Gastroesophageal sphincter (tissue), 4 donors: ENCODE measurements at regions not wholly inside any gene's neighbourhood (a gene's known extent, or its start where the extent isn't known, plus 50 kb on each side); places are given as distances from the start of the nearest gene placed in this dataset.
"Not testable (repeated sequence)": the region's sequence is repeated elsewhere in the genome, so short reads cannot be mapped to it uniquely, and the experiment has no call there.

ENCODE experiments used
- ATAC-seq: fragments of 150-250 bp; one replicate; pipeline ENCODE4 v1.9.1; 2016; ENCODE audit warnings: mild to moderate bottlenecking, moderate library complexity
- H3K27ac ChIP-seq, 4 donors: fragments of 200-600 bp; sonication (generic) in 3 of 4; 1 replicate in 3 of 4; 2 replicates in 1 of 4; pipeline ENCODE4 v1.5.1; 2016 to 2019
- H3K27me3 ChIP-seq: fragments of 200-600 bp; sonication (generic); one replicate; pipeline ENCODE4 v1.5.1; 2019
- H3K36me3 ChIP-seq, 2 donors: fragments of 200-600 bp; sonication (generic); one replicate each; pipeline ENCODE4 v1.5.1; 2019; ENCODE audit warnings: control low read depth in 1 of 2
- H3K4me1 ChIP-seq, 3 donors: fragments of 200-600 bp; sonication (generic); 1 replicate in 2 of 3; 2 replicates in 1 of 3; pipeline ENCODE4 v1.5.1; 2016 to 2019; ENCODE audit warnings: control low read depth in 2 of 3
- H3K4me3 ChIP-seq, 2 donors: fragments of 200-600 bp; sonication (generic); one replicate each; pipeline ENCODE4 v1.5.1; 2019; ENCODE audit warnings: mild to moderate bottlenecking in 1 of 2, moderate library complexity in 1 of 2
- H3K9me3 ChIP-seq, 3 donors: fragments of 200-600 bp; sonication (generic); one replicate each; pipeline ENCODE4 v1.5.1; 2017 to 2019; ENCODE audit warnings: control low read depth in 2 of 3
- EP300 ChIP-seq: sonication (generic); formaldehyde crosslinking; IDR thresholded peaks from one replicate; pipeline ENCODE4 v1.6.1; 2017; ENCODE audit warnings: antibody characterized with exemption, mild to moderate bottlenecking
- POLR2A ChIP-seq, 2 donors: fragments of 450-650 bp; IDR thresholded peaks; one replicate each; pipeline ENCODE4 v1.6.1; 2017; ENCODE audit warnings: antibody characterized with exemption in 2 of 2, mild to moderate bottlenecking in 2 of 2, moderate library complexity in 1 of 2
- POLR2AphosphoS5 ChIP-seq: sonication (generic); formaldehyde crosslinking; IDR thresholded peaks from one replicate; pipeline ENCODE4 v1.6.1; 2017; ENCODE audit warnings: antibody characterized with exemption
- whole genome bisulfite sequencing, 2 donors: methylation state at CpG; one replicate each; pipeline ENCODE4 v1.1.5; 2018; ENCODE audit warnings: low coverage in 1 of 2; 5-methylcytosine and 5-hydroxymethylcytosine counted together
- TF ChIP-seq, protein P1 (sequence below), 4 experiments: fragments of 200-600 bp in 2 of 4; fragments of 450-650 bp in 2 of 4; sonication (generic) in 1 of 4; IDR thresholded peaks; one replicate each; pipeline ENCODE4 v1.5.1; 2017 to 2019; ENCODE audit warnings: antibody characterized with exemption in 4 of 4, mild to moderate bottlenecking in 2 of 4, moderate library complexity in 2 of 4

DNA sequence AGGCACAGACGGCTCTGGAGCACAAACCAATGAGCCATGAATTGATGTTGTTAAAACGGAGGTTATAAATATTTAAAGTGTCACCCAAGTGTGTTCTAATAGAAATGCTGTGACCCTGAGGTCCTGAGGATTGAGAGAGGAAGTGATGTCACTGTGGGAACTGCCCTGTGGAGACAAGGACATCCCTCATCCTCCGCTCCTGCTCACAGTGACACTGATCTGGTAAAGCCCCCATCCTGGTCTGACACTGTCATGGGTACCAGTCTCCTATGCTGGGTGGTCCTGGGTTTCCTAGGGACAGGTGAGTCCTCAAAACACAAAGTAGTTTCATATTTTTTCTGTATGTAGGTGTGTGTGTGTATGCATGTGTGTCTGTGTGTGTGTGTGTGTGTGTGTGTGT is 237.9 kb upstream of the PRSS1 start:
- 27% methylated on average over 2 of the region's 3 CpGs; no CpG with 5 or more reads in 1 of the 2 donors for WGBS, 2 donors
- Histone ChIP-seq H3K9me3 (no peaks in the 10 kb centered on the region), H3K4me3 (no peak overlapping the region), H3K27ac (no peak overlapping the region), H3K4me1 (no peaks in the 10 kb centered on the region), H3K36me3 (no peaks in the 10 kb centered on the region), H3K27me3 (no peaks in the 10 kb centered on the region)
- ATAC-seq: no peak
- TF ChIP-seq EP300 (no peak), POLR2AphosphoS5 (no peak), POLR2A (IDR thresholded peaks at IDR 0.05) (no peak)
- TF ChIP-seq, protein P1, sequence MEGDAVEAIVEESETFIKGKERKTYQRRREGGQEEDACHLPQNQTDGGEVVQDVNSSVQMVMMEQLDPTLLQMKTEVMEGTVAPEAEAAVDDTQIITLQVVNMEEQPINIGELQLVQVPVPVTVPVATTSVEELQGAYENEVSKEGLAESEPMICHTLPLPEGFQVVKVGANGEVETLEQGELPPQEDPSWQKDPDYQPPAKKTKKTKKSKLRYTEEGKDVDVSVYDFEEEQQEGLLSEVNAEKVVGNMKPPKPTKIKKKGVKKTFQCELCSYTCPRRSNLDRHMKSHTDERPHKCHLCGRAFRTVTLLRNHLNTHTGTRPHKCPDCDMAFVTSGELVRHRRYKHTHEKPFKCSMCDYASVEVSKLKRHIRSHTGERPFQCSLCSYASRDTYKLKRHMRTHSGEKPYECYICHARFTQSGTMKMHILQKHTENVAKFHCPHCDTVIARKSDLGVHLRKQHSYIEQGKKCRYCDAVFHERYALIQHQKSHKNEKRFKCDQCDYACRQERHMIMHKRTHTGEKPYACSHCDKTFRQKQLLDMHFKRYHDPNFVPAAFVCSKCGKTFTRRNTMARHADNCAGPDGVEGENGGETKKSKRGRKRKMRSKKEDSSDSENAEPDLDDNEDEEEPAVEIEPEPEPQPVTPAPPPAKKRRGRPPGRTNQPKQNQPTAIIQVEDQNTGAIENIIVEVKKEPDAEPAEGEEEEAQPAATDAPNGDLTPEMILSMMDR (IDR thresholded peaks at IDR 0.05): no peak

DNA sequence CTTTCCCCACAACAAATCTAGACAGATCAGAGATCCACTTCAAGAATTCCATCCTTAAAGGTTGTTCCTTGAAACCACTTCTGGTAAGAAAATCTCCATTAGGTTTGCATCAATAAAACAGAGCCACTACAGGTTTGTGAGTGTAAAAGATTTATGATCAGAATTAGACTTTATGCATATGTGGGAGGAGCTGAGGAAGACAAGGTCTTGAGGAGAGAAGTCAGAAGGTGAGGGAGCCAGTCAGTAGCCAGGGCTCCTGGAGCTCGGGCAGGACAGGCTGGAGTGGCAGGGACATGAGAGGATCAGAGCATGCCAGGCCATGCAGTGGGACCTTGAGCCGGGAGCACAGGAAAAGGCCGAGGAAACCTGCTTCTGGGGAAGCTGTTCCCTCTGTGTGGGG is 240.0 kb upstream of the PRSS1 start:
- not testable (repeated sequence) for H3K36me3 ChIP-seq, ATAC-seq, H3K4me3 ChIP-seq, H3K4me1 ChIP-seq, H3K27ac ChIP-seq, H3K9me3 ChIP-seq
- peaks cover 11% of the 10 kb centered on the region for H3K27me3 ChIP-seq
- WGBS, 2 donors: 42% methylated on average over 2 to 3 of the region's 3 CpGs

DNA sequence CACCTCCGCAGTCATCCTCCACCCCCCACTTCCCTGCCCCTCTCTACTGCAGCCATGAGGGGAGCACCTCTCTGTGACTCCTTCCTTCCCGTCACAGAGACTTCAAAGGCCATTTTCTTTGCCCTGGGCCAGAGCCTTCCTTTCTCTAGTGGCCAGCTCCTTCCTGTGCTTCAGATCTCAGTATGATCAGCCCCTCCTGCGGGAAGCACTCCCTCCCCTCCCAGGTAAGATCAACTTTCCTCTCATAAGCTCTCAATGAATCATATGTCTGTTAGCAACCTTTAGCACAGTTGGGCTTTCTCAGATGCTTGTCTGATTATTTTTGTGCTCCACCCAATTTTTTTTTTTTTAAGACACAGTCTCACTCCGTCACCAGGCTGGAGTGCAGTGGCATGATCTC is 241.0 kb upstream of the PRSS1 start:
- ATAC-seq: no peak
- Histone ChIP-seq H3K9me3 (no peaks in the 10 kb centered on the region), H3K36me3 (no peaks in the 10 kb centered on the region), H3K4me3 (no peak overlapping the region), H3K27ac (no peak overlapping the region), H3K27me3 (peaks cover 18% of the 10 kb centered on the region), H3K4me1 (no peaks in the 10 kb centered on the region)
- TF ChIP-seq POLR2AphosphoS5 (no peak), POLR2A (IDR thresholded peaks at IDR 0.05) (no peak), EP300 (no peak)
- TF ChIP-seq, protein P1 (IDR thresholded peaks at IDR 0.05): no peak
- WGBS, 2 donors: 59 to 65% methylated on average over 3 of the region's 4 CpGs

DNA sequence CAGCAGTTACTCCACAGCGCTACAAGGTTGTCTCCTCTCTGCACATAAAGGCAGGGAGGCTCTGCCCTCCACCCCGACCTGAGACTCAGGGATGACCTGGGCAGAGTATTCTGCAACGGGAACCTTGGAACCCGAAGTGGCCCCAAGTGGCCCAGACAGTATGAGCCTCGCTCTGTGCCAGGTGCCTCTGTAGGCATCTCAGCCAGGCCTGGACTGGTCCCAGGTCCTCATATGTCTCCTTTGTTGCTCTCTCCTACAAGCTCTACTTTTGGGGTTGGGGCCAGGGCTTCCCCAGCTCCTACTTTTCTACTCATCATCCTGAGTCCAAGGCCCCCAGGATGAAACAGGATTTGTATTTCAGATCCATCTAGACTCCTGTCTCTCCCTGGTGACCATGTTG is 241.5 kb upstream of the PRSS1 start:
- no peak for TF ChIP-seq POLR2A (IDR thresholded peaks at IDR 0.05)
- TF ChIP-seq POLR2AphosphoS5: no peak
- TF ChIP-seq EP300: no peak
- TF ChIP-seq, protein P1 (IDR thresholded peaks at IDR 0.05): no peak

DNA sequence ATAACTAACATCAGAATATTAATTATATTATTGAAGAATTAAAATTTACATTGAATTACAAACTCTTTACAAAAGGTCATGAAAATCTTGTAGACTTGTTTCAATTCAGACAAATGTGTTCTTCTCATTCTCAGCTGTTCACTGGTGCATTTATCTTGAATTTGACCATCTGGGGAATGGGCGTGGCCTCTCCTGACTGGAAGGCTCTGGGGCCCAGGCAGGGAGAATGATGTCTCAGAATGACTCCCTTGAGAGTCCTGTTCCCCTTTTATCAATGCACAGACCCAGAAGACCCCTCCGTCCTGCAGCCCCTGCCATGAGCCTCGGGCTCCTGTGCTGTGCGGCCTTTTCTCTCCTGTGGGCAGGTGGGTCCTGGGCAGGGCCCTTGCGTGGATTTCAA is 242.2 kb upstream of the PRSS1 start:
- not testable (repeated sequence) for ATAC-seq, H3K9me3 ChIP-seq, H3K36me3 ChIP-seq, H3K4me1 ChIP-seq, H3K4me3 ChIP-seq, H3K27ac ChIP-seq
- WGBS, 2 donors: 64 to 67% methylated on average over 1 to 4 of the region's 5 CpGs
- H3K27me3 ChIP-seq: peaks cover 19% of the 10 kb centered on the region

More for the DNA sequence above, 241.5 kb upstream of the PRSS1 start:
- WGBS, 2 donors: 83% methylated on average over 3 of the region's 5 CpGs; no CpG with 5 or more reads in 1 of the 2 donors
- no peak overlapping the region for H3K4me3 ChIP-seq
- H3K36me3 ChIP-seq: no peaks in the 10 kb centered on the region
- peaks cover 19% of the 10 kb centered on the region for H3K27me3 ChIP-seq
- ATAC-seq: no peak
- no peaks in the 10 kb centered on the region for H3K4me1 ChIP-seq
- no peak overlapping the region for H3K27ac ChIP-seq
- no peaks in the 10 kb centered on the region for H3K9me3 ChIP-seq

DNA sequence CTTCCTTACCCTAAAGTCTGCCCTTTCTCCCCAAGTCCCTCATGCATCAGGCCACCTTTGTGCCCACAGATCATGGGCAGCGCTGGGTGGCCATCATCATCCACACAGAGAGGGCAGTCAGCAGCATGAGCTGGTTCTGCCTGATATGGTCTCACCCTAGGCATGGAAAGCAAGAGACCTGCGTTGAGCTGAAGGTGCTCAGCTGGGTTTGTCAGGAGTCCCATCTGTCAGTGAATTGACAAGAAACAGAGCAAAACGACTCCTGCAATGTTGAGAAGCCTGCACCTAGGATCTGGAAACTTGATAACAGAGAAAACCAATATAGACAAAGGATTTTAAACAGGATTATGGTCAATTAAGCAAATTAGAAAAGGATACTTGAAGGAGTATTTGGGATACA is 242.7 kb upstream of the PRSS1 start:
- TF ChIP-seq, protein P1 (IDR thresholded peaks at IDR 0.05): no peak
- no peak for TF ChIP-seq POLR2A (IDR thresholded peaks at IDR 0.05)
- WGBS, 2 donors: 67 to 83% methylated on average over 1 of the region's 3 CpGs
- Histone ChIP-seq H3K4me3 (no peak overlapping the region), H3K36me3 (no peaks in the 10 kb centered on the region), H3K4me1 (no peaks in the 10 kb centered on the region), H3K9me3 (no peaks in the 10 kb centered on the region), H3K27me3 (peaks cover 19% of the 10 kb centered on the region), H3K27ac (no peak overlapping the region)
- no peak for ATAC-seq

DNA sequence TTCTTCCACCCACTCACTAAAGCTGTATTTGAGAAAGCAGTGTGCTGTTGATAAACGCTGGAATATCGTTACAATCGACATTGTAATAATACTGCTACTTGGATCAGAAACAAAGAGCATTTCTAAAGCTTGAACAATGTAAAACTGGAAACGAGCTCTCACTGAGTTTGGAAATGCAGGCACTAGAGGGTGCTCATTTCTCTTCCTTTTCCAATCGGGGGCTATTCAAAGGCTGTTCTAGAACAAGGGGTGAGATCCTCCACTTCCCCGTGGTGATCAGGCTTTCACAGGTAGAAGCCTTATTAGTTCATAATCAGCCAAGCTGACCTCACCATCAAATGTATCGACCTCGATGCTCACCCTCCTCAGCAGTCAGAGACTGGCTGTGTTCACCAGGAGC is 245.3 kb upstream of the PRSS1 start:
- not testable (repeated sequence) for H3K4me3 ChIP-seq, H3K27ac ChIP-seq, H3K36me3 ChIP-seq, H3K9me3 ChIP-seq, ATAC-seq, H3K4me1 ChIP-seq
- 34 to 60% methylated on average over 4 to 6 of the region's 8 CpGs for WGBS, 2 donors
- H3K27me3 ChIP-seq: peaks cover 25% of the 10 kb centered on the region
